Activated CD4-positive, alpha-beta T cell treated with anti-CD3 and anti-CD28 coated beads for 4 hours (primary cell): ENCODE measurements at regions not wholly inside any gene's neighbourhood (a gene's known extent, or its start where the extent isn't known, plus 50 kb on each side); places are given as distances from the start of the nearest gene placed in this dataset.

ENCODE experiments used
- DNase-seq, 2 donors: peaks; one replicate each; pipeline ENCODE4 v3.0.0-alpha.2; 2020

- no peak for DNase-seq
Observed at GRCh38 chr13:26965952-26966700, 205.5 kb downstream of the USP12 start.

- DNase-seq = no peak
Observed at GRCh38 chr13:26964278-26965250, 204.0 kb upstream of the GPR12 start.

GRCh38 chr13:26962671-26963070 is 202.1 kb upstream of the GPR12 start:
- no peak for DNase-seq

- no peak for DNase-seq
Observed at GRCh38 chr13:26961890-26962615, 201.5 kb upstream of the GPR12 start.

GRCh38 chr13:26957182-26957581 is 196.6 kb upstream of the GPR12 start:
- no peak for DNase-seq

- no peak for DNase-seq
Observed at GRCh38 chr13:26956522-26957142, 196.0 kb upstream of the GPR12 start.

GRCh38 chr13:26954976-26955375 is 194.4 kb upstream of the GPR12 start:
- no peak for DNase-seq

- DNase-seq = no peak
Observed at GRCh38 chr13:26953291-26953690, 192.7 kb upstream of the GPR12 start.

- no peak for DNase-seq
Observed at GRCh38 chr13:26952551-26953143, 192.1 kb upstream of the GPR12 start.

GRCh38 chr13:26951581-26952177 is 191.1 kb upstream of the GPR12 start:
- DNase-seq = no peak

- no peak for DNase-seq
Observed at GRCh38 chr13:26950968-26951367, 190.4 kb upstream of the GPR12 start.

- no peak for DNase-seq
Observed at GRCh38 chr13:26950546-26950945, 190.0 kb upstream of the GPR12 start.

GRCh38 chr13:26949701-26950502 is 189.3 kb upstream of the GPR12 start:
- no peak for DNase-seq

- no peak for DNase-seq
Observed at GRCh38 chr13:26948353-26948752, 187.8 kb upstream of the GPR12 start.

- DNase-seq = no peak
Observed at GRCh38 chr13:26946684-26947343, 186.2 kb upstream of the GPR12 start.

- DNase-seq = no peak
Observed at GRCh38 chr13:26943748-26944147, 183.2 kb upstream of the GPR12 start.

- no peak for DNase-seq
Observed at GRCh38 chr13:26942184-26942583, 181.6 kb upstream of the GPR12 start.

GRCh38 chr13:26941345-26942174 is 181.0 kb upstream of the GPR12 start:
- no peak for DNase-seq

- DNase-seq = no peak
Observed at GRCh38 chr13:26934096-26934495, 173.5 kb upstream of the GPR12 start.

GRCh38 chr13:26932465-26932864 is 171.9 kb upstream of the GPR12 start:
- DNase-seq = no peak
